Activated B cell treated with CpG ODN at 0.5 μM for 24 hours (primary cell): ENCODE measurements at regions not wholly inside any gene's neighbourhood (a gene's known extent, or its start where the extent isn't known, plus 50 kb on each side); places are given as distances from the start of the nearest gene placed in this dataset.

Experiments used
- ATAC-seq: fragments of 200-7000 bp; cut with Tn5 transposase; one replicate; pipeline ENCODE4 v1.10.0; 2021; ENCODE audit warnings: low read depth, mild to moderate bottlenecking, moderate library complexity
- CTCF ChIA-PET: fragments of 350-600 bp; sonication (Branson Sonifier 250); formaldehyde crosslinking; loops from one replicate; lab custom pipeline; 2021; ENCODE audit warnings: antibody characterized with exemption; lab: Charles Lee
- POLR2A ChIA-PET: fragments of 350-600 bp; sonication (Branson Sonifier 250); formaldehyde crosslinking; loops from one replicate; lab custom pipeline; 2021; ENCODE audit warnings: antibody characterized with exemption; lab: Charles Lee
- DNase-seq: peaks from one replicate; pipeline ENCODE4 v3.0.0; 2022
- H3K27ac Mint-ChIP-seq: one replicate; pipeline ENCODE4 v1.8.0; 2020; ENCODE audit warnings: mixed read lengths
- H3K27me3 Mint-ChIP-seq: one replicate; pipeline ENCODE4 v1.8.0; 2021; ENCODE audit warnings: mixed read lengths
- H3K36me3 Mint-ChIP-seq: one replicate; pipeline ENCODE4 v1.8.0; 2021; ENCODE audit warnings: low read depth, mixed read lengths
- H3K4me1 Mint-ChIP-seq: one replicate; pipeline ENCODE4 v1.8.0; 2021; ENCODE audit warnings: mixed read lengths
- H3K4me3 Mint-ChIP-seq: one replicate; pipeline ENCODE4 v1.8.0; 2020; ENCODE audit warnings: mild to moderate bottlenecking, mixed read lengths
- H3K9me3 Mint-ChIP-seq: one replicate; pipeline ENCODE4 v1.8.0; 2020; ENCODE audit warnings: mixed read lengths
- CTCF ChIP-seq: fragments of 200-600 bp; IDR thresholded peaks from one replicate; pipeline ENCODE4 v1.8.0; 2022; ENCODE audit warnings: antibody characterized with exemption, mild to moderate bottlenecking
- intact Hi-C: fragments of 100-400 bp; cut with micrococcal nuclease; formaldehyde crosslinking; loops from one replicate; pipeline ENCODE4 v1.15.1; 2024

- intact Hi-C loops = no loop called here
- no peaks in the 10 kb centered on the region for H3K27me3 Mint-ChIP-seq
- ChIA-PET CTCF (no interaction called here), POLR2A (no interaction called here)
- ATAC-seq (no peak), DNase-seq (no peak)
- peaks cover 4% of the 10 kb centered on the region for H3K9me3 Mint-ChIP-seq
- H3K27ac Mint-ChIP-seq = no peak overlapping the region
- H3K36me3 Mint-ChIP-seq = no peaks in the 10 kb centered on the region
- H3K4me1 Mint-ChIP-seq = no peaks in the 10 kb centered on the region
- TF ChIP-seq CTCF = no peak
- no peak overlapping the region for H3K4me3 Mint-ChIP-seq
Observed at GRCh38 chr7:81285142-81285871, 366.5 kb upstream of the SEMA3C start.

- intact Hi-C loops = no loop called here
- no peak for TF ChIP-seq CTCF
- Mint-ChIP-seq H3K27ac (no peak overlapping the region), H3K27me3 (no peaks in the 10 kb centered on the region), H3K4me3 (no peak overlapping the region), H3K36me3 (no peaks in the 10 kb centered on the region), H3K4me1 (no peaks in the 10 kb centered on the region), H3K9me3 (peaks cover 4% of the 10 kb centered on the region)
- DNase-seq = no peak
- POLR2A ChIA-PET = no interaction called here
- no peak for ATAC-seq
- CTCF ChIA-PET = no interaction called here
Observed at GRCh38 chr7:81284576-81284975, 365.7 kb upstream of the SEMA3C start.

GRCh38 chr7:81280531-81280930 is 361.7 kb upstream of the SEMA3C start:
- Mint-ChIP-seq H3K4me3 (no peak overlapping the region), H3K27ac (no peak overlapping the region), H3K36me3 (no peaks in the 10 kb centered on the region), H3K27me3 (no peaks in the 10 kb centered on the region), H3K9me3 (peaks cover 2% of the 10 kb centered on the region), H3K4me1 (no peaks in the 10 kb centered on the region)
- no peak for TF ChIP-seq CTCF
- DNase-seq (no peak), ATAC-seq (no peak)
- ChIA-PET CTCF (no interaction called here), POLR2A (no interaction called here)
- intact Hi-C loops = no loop called here

- Mint-ChIP-seq H3K4me1 (no peaks in the 10 kb centered on the region), H3K27ac (no peak overlapping the region), H3K36me3 (no peaks in the 10 kb centered on the region), H3K27me3 (no peaks in the 10 kb centered on the region), H3K9me3 (peaks cover 2% of the 10 kb centered on the region), H3K4me3 (no peak overlapping the region)
- no peak for TF ChIP-seq CTCF
- ATAC-seq = no peak
- ChIA-PET CTCF (no interaction called here), POLR2A (no interaction called here)
- DNase-seq = no peak
- intact Hi-C loops = no loop called here
Observed at GRCh38 chr7:81277691-81278090, 358.8 kb upstream of the SEMA3C start.

- TF ChIP-seq CTCF = no peak
- intact Hi-C loops = no loop called here
- Mint-ChIP-seq H3K36me3 (no peaks in the 10 kb centered on the region), H3K27ac (no peak overlapping the region), H3K4me1 (no peaks in the 10 kb centered on the region), H3K9me3 (peaks cover 2% of the 10 kb centered on the region), H3K4me3 (no peak overlapping the region), H3K27me3 (no peaks in the 10 kb centered on the region)
- POLR2A ChIA-PET = no interaction called here
- DNase-seq = no peak
- CTCF ChIA-PET = no interaction called here
- ATAC-seq = no peak
Observed at GRCh38 chr7:81273601-81274397, 354.9 kb upstream of the SEMA3C start.
